Body of pancreas (tissue), 4 donors: ENCODE measurements at regions not wholly inside any gene's neighbourhood (a gene's known extent, or its start where the extent isn't known, plus 50 kb on each side); places are given as distances from the start of the nearest gene placed in this dataset.

Experiments used
- ATAC-seq: fragments of 150-250 bp; one replicate; pipeline ENCODE4 v1.9.1; 2016
- DNase-seq, 4 donors: peaks; one replicate each; pipeline ENCODE4 v3.0.0-alpha.2; 2019
- H3K27ac ChIP-seq, 4 donors: fragments of 200-600 bp; sonication (generic); 1 replicate in 3 of 4; 2 replicates in 1 of 4; pipeline versions ENCODE4 v1.5.1 to v1.6.1; 2016 to 2019; ENCODE audit warnings: mild to moderate bottlenecking in 1 of 4, mixed read lengths in 1 of 4, moderate library complexity in 1 of 4
- H3K27me3 ChIP-seq, 2 donors: fragments of 200-600 bp; sonication (generic); one replicate each; pipeline ENCODE4 v1.6.0; 2016; ENCODE audit warnings: mild to moderate bottlenecking in 1 of 2
- H3K36me3 ChIP-seq, 2 donors: fragments of 200-600 bp; sonication (generic); replicated peaks in 1 of 2; 2 replicates each; pipeline ENCODE4 v1.5.1; 2016; ENCODE audit warnings: low read depth in 2 of 2; ENCODE audit not compliant: insufficient read depth in 1 of 2
- H3K4me1 ChIP-seq: fragments of 200-600 bp; sonication (generic); one replicate; pipeline ENCODE4 v1.6.0; 2016
- H3K4me3 ChIP-seq, 2 donors: fragments of 200-600 bp; sonication (generic); 1 replicate in 1 of 2; 2 replicates in 1 of 2; pipeline ENCODE4 v1.5.1; 2016 to 2019
- H3K9me3 ChIP-seq, 3 donors: fragments of 200-600 bp; sonication (generic); 1 replicate in 2 of 3; 2 replicates in 1 of 3; pipeline ENCODE4 v1.5.1; 2016
- CTCF ChIP-seq, 7 experiments: fragments of 450-650 bp in 4 of 7; fragments of 200-600 bp in 3 of 7; sonication (generic) in 3 of 7; IDR thresholded peaks; one replicate each; pipeline ENCODE4 v1.5.1; 2016 to 2019; ENCODE audit warnings: antibody characterized with exemption in 7 of 7
- POLR2A ChIP-seq, 3 donors: fragments of 450-650 bp; IDR thresholded peaks; one replicate each; pipeline ENCODE4 v1.6.1; 2016; ENCODE audit warnings: antibody characterized with exemption in 3 of 3, mild to moderate bottlenecking in 2 of 3
- WGBS, 2 donors: methylation state at CpG; one replicate each; pipeline ENCODE4 v1.1.5; 2017; 5-methylcytosine and 5-hydroxymethylcytosine counted together
- intact Hi-C: fragments of 100-400 bp; cut with DNase I; formaldehyde crosslinking; loops from one replicate; pipeline ENCODE4 v1.15.1; 2023

DNA sequence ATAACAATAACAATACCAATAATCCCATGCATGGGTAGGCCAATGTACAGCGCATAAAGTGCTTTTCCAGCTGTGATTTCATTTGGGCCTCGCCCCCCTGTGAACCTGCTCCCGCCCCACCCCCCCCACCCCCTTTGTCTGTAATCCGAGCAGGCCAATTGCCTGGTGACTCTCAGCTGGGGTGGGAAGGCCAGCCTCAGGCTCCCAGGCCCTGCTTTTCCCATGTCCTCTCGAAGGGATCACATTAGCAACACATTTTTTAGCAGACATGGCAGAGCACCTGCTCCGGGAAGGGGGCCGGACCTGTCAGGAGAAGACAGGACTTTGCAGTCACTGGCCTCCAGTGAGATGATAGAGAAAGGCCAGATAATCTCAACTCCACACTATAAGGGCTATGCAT lies 439.3 kb downstream of the RPS24 start:
- TF ChIP-seq POLR2A (IDR thresholded peaks at IDR 0.05), result no peak
- no peak for TF ChIP-seq CTCF (IDR thresholded peaks at IDR 0.05)
- ATAC-seq (no peak), DNase-seq (no peak)
- intact Hi-C loops, result no loop called here
- H3K4me3 ChIP-seq, result no peak overlapping the region
- H3K27ac ChIP-seq, result no peak overlapping the region
- H3K36me3 ChIP-seq, result no peaks in the 10 kb centered on the region
- no peaks in the 10 kb centered on the region for H3K9me3 ChIP-seq
- H3K27me3 ChIP-seq, result no peaks in the 10 kb centered on the region
- no peaks in the 10 kb centered on the region for H3K4me1 ChIP-seq
- WGBS, 2 donors, result 82% methylated on average over 7 of the region's 7 CpGs

- Histone ChIP-seq H3K9me3 (no peaks in the 10 kb centered on the region), H3K4me1 (no peaks in the 10 kb centered on the region), H3K36me3 (no peaks in the 10 kb centered on the region), H3K27me3 (no peaks in the 10 kb centered on the region), H3K4me3 (no peak overlapping the region), H3K27ac (no peak overlapping the region)
- ATAC-seq, result no peak
- 86 to 90% methylated on average over 3 of the region's 3 CpGs for WGBS, 2 donors
- TF ChIP-seq POLR2A (IDR thresholded peaks at IDR 0.05), result no peak
- no peak for TF ChIP-seq CTCF (IDR thresholded peaks at IDR 0.05)
- DNase-seq, result no peak
- intact Hi-C loops, result no loop called here
Measured at GRCh38 chr10:78474743-78475142, 441.1 kb downstream of the RPS24 start.

DNA sequence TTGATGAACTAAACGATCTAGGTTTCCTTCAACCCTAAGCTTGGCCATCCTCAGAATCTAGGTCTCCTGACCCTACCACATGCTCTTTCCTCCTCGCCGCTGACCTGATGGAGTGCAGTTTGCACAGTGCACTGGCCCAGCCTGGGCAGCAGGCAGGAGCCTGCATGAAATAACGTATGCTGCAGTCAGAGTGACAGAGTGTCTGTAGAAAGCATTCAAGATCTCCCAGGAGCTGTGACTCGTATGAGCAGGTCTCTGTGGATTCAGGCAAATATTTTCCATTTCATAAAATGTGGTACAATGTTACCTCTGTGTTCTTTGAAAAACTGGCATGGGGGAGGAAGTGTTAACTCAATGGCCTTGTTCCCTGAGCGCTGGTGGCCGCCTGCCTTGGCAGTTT lies 441.8 kb downstream of the RPS24 start:
- Histone ChIP-seq H3K27ac (no peak overlapping the region), H3K36me3 (no peaks in the 10 kb centered on the region), H3K4me1 (no peaks in the 10 kb centered on the region), H3K4me3 (no peak overlapping the region), H3K9me3 (no peaks in the 10 kb centered on the region), H3K27me3 (no peaks in the 10 kb centered on the region)
- no peak for ATAC-seq
- 67 to 76% methylated on average over 6 to 7 of the region's 7 CpGs for WGBS, 2 donors
- DNase-seq, result no peak
- intact Hi-C loops, result no loop called here
- TF ChIP-seq CTCF (IDR thresholded peaks at IDR 0.05) (no peak), POLR2A (IDR thresholded peaks at IDR 0.05) (no peak)

DNA sequence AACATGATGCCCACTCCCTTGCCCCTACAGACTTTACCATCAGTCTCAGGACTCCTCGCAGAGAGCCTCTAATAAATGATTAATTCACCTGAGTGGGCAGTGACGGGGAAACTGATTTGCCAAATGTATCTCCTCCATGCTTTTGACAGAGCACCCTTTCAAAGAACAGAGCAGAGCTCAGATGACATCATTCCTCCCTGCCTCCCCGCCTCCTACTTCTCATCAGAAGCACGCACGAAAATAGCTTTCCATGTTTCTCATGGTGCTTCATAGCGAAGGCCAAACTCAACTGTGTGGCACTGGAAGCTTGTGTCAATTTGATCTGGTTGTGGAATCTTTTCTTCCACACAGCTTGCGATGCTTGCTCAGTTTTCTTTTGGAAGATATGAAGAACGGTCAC lies 442.5 kb downstream of the RPS24 start:
- WGBS, 2 donors, result 87 to 88% methylated on average over 8 of the region's 8 CpGs
- Histone ChIP-seq H3K4me1 (no peaks in the 10 kb centered on the region), H3K27ac (no peak overlapping the region), H3K9me3 (no peaks in the 10 kb centered on the region), H3K27me3 (no peaks in the 10 kb centered on the region), H3K4me3 (no peak overlapping the region), H3K36me3 (no peaks in the 10 kb centered on the region)
- TF ChIP-seq POLR2A (IDR thresholded peaks at IDR 0.05) (no peak), CTCF (IDR thresholded peaks at IDR 0.05) (no peak)
- no peak for ATAC-seq
- intact Hi-C loops, result no loop called here
- DNase-seq, result no peak

DNA sequence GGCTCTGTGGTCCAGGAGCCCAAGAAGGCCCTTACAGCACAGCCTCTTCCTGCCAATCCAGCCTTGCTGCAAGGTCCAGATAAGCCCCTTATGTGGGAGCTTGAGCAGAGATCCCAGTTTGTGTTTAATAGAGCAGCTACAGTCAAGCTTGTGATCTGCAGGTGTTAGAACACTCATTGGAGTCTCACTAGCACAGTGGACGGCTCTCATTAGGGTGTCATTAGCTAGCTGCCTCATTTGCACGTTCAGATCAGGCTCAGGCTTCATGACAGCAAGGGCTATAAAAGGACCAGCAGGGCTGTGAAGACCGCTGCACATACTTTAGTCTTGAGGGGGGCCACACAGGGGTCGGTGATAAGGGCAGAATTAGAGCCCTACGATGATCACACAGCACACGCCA lies 443.2 kb downstream of the RPS24 start:
- Histone ChIP-seq H3K9me3 (no peaks in the 10 kb centered on the region), H3K36me3 (no peaks in the 10 kb centered on the region), H3K4me3 (no peak overlapping the region), H3K27ac (no peak overlapping the region), H3K27me3 (no peaks in the 10 kb centered on the region), H3K4me1 (no peaks in the 10 kb centered on the region)
- WGBS, 2 donors, result 59 to 74% methylated on average over 6 of the region's 6 CpGs
- no peak for TF ChIP-seq CTCF (IDR thresholded peaks at IDR 0.05)
- no peak for TF ChIP-seq POLR2A (IDR thresholded peaks at IDR 0.05)
- ATAC-seq, result no peak
- DNase-seq, result no peak
- intact Hi-C loops, result no loop called here
